ENCODE measurements at regions not wholly inside any gene's neighbourhood (a gene's known extent, or its start where the extent isn't known, plus 50 kb on each side); places are given as distances from the start of the nearest gene placed in this dataset.

GRCh38 chr16:86928523-86929011 is 350.2 kb downstream of the FOXL1 start:
- DNase-seq (ENCODE audit: low spot score), result no peak
- in situ Hi-C loops (cut with HindIII; ENCODE audit: low sequenced_read_pairs), result no loop called here

GRCh38 chr16:86929057-86929871 is 350.9 kb downstream of the FOXL1 start:
- no peak for DNase-seq (ENCODE audit: low spot score)
- in situ Hi-C loops (cut with HindIII; ENCODE audit: low sequenced_read_pairs), result no loop called here

GRCh38 chr16:86930001-86930400 is 351.7 kb downstream of the FOXL1 start:
- no peak for DNase-seq (ENCODE audit: low spot score)
- in situ Hi-C loops (cut with HindIII; ENCODE audit: low sequenced_read_pairs), result no loop called here

GRCh38 chr16:86930663-86931373 is 352.5 kb downstream of the FOXL1 start:
- no peak for DNase-seq (ENCODE audit: low spot score)
- in situ Hi-C loops (cut with HindIII; ENCODE audit: low sequenced_read_pairs), result no loop called here

- DNase-seq (ENCODE audit: low spot score), result no peak
- in situ Hi-C loops (cut with HindIII; ENCODE audit: low sequenced_read_pairs), result no loop called here
Measured at GRCh38 chr16:86931410-86931941, 353.1 kb downstream of the FOXL1 start.

- no peak for DNase-seq (ENCODE audit: low spot score)
- in situ Hi-C loops (cut with HindIII; ENCODE audit: low sequenced_read_pairs), result no loop called here
Measured at GRCh38 chr16:86932130-86932982, 354.0 kb downstream of the FOXL1 start.

GRCh38 chr16:86934581-86935375 is 356.4 kb downstream of the FOXL1 start:
- no peak for DNase-seq (ENCODE audit: low spot score)
- in situ Hi-C loops (cut with HindIII; ENCODE audit: low sequenced_read_pairs), result no loop called here

- DNase-seq (ENCODE audit: low spot score), result no peak
- in situ Hi-C loops (cut with HindIII; ENCODE audit: low sequenced_read_pairs), result no loop called here
Measured at GRCh38 chr16:86939609-86940008, 361.3 kb downstream of the FOXL1 start.

- no peak for DNase-seq (ENCODE audit: low spot score)
- in situ Hi-C loops (cut with HindIII; ENCODE audit: low sequenced_read_pairs), result no loop called here
Measured at GRCh38 chr16:86941731-86942130, 363.4 kb downstream of the FOXL1 start.

GRCh38 chr16:86942151-86943051 is 364.1 kb downstream of the FOXL1 start:
- no peak for DNase-seq (ENCODE audit: low spot score)
- in situ Hi-C loops (cut with HindIII; ENCODE audit: low sequenced_read_pairs), result no loop called here

GRCh38 chr16:86945166-86945900 is 367.0 kb downstream of the FOXL1 start:
- DNase-seq (ENCODE audit: low spot score), result no peak
- in situ Hi-C loops (cut with HindIII; ENCODE audit: low sequenced_read_pairs), result no loop called here

GRCh38 chr16:86946396-86946795 is 368.0 kb downstream of the FOXL1 start:
- DNase-seq (ENCODE audit: low spot score), result no peak

GRCh38 chr16:86946981-86947380 is 368.6 kb downstream of the FOXL1 start:
- in situ Hi-C loops (cut with HindIII; ENCODE audit: low sequenced_read_pairs), result no loop called here
- DNase-seq (ENCODE audit: low spot score), result no peak

More at GRCh38 chr16:86946396-86946795, 368.0 kb downstream of the FOXL1 start:
- in situ Hi-C loops (cut with HindIII; ENCODE audit: low sequenced_read_pairs), result no loop called here

- in situ Hi-C loops (cut with HindIII; ENCODE audit: low sequenced_read_pairs), result no loop called here
- DNase-seq (ENCODE audit: low spot score), result no peak
Measured at GRCh38 chr16:86948046-86948445, 369.1 kb downstream of the C16orf95 start.

- in situ Hi-C loops (cut with HindIII; ENCODE audit: low sequenced_read_pairs), result no loop called here
- no peak for DNase-seq (ENCODE audit: low spot score)
Measured at GRCh38 chr16:86949116-86949515, 368.1 kb downstream of the C16orf95 start.

- in situ Hi-C loops (cut with HindIII; ENCODE audit: low sequenced_read_pairs), result no loop called here
- no peak for DNase-seq (ENCODE audit: low spot score)
Measured at GRCh38 chr16:86949630-86950029, 367.6 kb downstream of the C16orf95 start.

All from G401 (cell line).